ENCODE measurements at regions not wholly inside any gene's neighbourhood (a gene's known extent, or its start where the extent isn't known, plus 50 kb on each side); places are given as distances from the start of the nearest gene placed in this dataset.

DNA sequence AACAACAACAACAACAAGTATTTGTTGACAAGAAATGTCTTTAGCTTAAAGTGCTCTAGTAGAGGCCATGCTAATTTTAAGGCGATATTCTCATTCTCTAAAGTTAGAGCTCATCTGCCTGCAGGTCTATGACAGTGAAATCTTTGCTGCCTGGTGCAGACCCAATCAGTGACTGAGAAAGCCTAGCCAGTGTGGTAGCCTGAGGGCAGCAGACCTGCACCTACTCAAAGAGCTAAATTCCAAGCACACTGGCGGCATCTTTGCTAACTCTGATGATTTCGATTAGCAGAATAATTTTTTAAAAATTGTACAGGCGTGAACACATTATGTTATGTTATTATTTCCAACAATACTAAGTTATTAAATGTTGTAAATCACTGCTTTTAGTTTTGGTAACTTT, 228.8 kb upstream of the RGMA start:
- TF ChIP-seq RUNX3 (IDR thresholded peaks at IDR 0.05; ENCODE audit: low read length) (no peak), SUZ12 (IDR thresholded peaks at IDR 0.05; ENCODE audit: unreplicated experiment) (no peak), CTCF (IDR thresholded peaks at IDR 0.05 in 2 of 3, conservative IDR thresholded peaks at IDR 0.05 in 1 of 3; ENCODE audit: control insufficient read depth in 2 of 3, extremely low read depth in 1 of 3, insufficient read depth in 1 of 3, low read depth in 3 of 3, low read length in 3 of 3) (no peak), POLR2A (IDR thresholded peaks at IDR 0.05; ENCODE audit: low read depth, low read length) (no peak), JUND (IDR thresholded peaks at IDR 0.05; ENCODE audit: low read depth, low read length) (no peak), JUNB (IDR thresholded peaks at IDR 0.05) (no peak), NFYB (IDR thresholded peaks at IDR 0.05; ENCODE audit: insufficient read depth, low read depth, low read length) (no peak), SP1 (IDR thresholded peaks at IDR 0.05; ENCODE audit: low read depth, low read length) (no peak), YBX1 (IDR thresholded peaks at IDR 0.05) (no peak), ZNF274 (IDR thresholded peaks at IDR 0.05; ENCODE audit: insufficient read depth, insufficient read length) (no peak), MTA3 (IDR thresholded peaks at IDR 0.05; ENCODE audit: borderline replicate concordance, low read length) (no peak), POU2F2 (IDR thresholded peaks at IDR 0.05; ENCODE audit: borderline replicate concordance, low read depth, low read length) (no peak)
- TF ChIP-seq, protein P1, sequence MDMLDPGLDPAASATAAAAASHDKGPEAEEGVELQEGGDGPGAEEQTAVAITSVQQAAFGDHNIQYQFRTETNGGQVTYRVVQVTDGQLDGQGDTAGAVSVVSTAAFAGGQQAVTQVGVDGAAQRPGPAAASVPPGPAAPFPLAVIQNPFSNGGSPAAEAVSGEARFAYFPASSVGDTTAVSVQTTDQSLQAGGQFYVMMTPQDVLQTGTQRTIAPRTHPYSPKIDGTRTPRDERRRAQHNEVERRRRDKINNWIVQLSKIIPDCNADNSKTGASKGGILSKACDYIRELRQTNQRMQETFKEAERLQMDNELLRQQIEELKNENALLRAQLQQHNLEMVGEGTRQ (IDR thresholded peaks at IDR 0.05; ENCODE audit: borderline replicate concordance, low read depth, low read length): no peak

Data from GM12878 (cell line).